Neural cell (in vitro differentiated cells): ENCODE measurements at regions not wholly inside any gene's neighbourhood (a gene's known extent, or its start where the extent isn't known, plus 50 kb on each side); places are given as distances from the start of the nearest gene placed in this dataset.

Experiments
- H2AFZ ChIP-seq: fragments of 200-600, 300-800 bp; sonication (generic), shearing (Covaris generic); 2 replicates; pipeline ENCODE4 v1.6.0; 2014; ENCODE audit warnings: low read depth, mild to moderate bottlenecking, antibody characterized with exemption, low read length, moderate library complexity
- H3F3A ChIP-seq: fragments of 200-600 bp; shearing (Covaris generic); 2 replicates; pipeline ENCODE4 v1.6.1; 2016; ENCODE audit warnings: mild to moderate bottlenecking, moderate library complexity, mixed read lengths, antibody characterized with exemption, low read length; ENCODE audit not compliant: insufficient read depth, poor library complexity, severe bottlenecking
- H3K27ac ChIP-seq: fragments of 200-600, 300-800 bp; sonication (generic), shearing (Covaris generic); 2 replicates; pipeline ENCODE4 v1.5.1; 2014; ENCODE audit warnings: mild to moderate bottlenecking, low read length, moderate library complexity
- H3K27me3 ChIP-seq: fragments of 300-800, 200-600 bp; sonication (generic), shearing (Covaris generic); 2 replicates; pipeline ENCODE4 v1.6.0; 2014; ENCODE audit warnings: mild to moderate bottlenecking, low read depth, low read length, moderate library complexity; ENCODE audit not compliant: insufficient read depth
- H3K36me3 ChIP-seq: fragments of 300-800, 200-600 bp; sonication (generic), shearing (Covaris generic); 2 replicates; pipeline ENCODE4 v1.5.1; 2014; ENCODE audit warnings: mild to moderate bottlenecking, antibody characterized with exemption, low read length, moderate library complexity; ENCODE audit not compliant: insufficient read depth
- H3K4me2 ChIP-seq: fragments of 300-800, 200-600 bp; sonication (generic), shearing (Covaris generic); 2 replicates; pipeline ENCODE4 v1.6.0; 2014; ENCODE audit warnings: mild to moderate bottlenecking, low read length
- H3K4me3 ChIP-seq: fragments of 300-800, 200-600 bp; sonication (generic), shearing (Covaris generic); 2 replicates; pipeline ENCODE4 v1.5.1; 2014; ENCODE audit warnings: mild to moderate bottlenecking, low read length, moderate library complexity
- H3K79me2 ChIP-seq: fragments of 200-600 bp; shearing (Covaris generic); replicated peaks from 2 replicates; pipeline ENCODE4 v1.6.0; 2014; ENCODE audit warnings: mild to moderate bottlenecking, low read length, moderate library complexity; ENCODE audit not compliant: insufficient read depth
- H3K9ac ChIP-seq: fragments of 300-800, 200-600 bp; sonication (generic), shearing (Covaris generic); 2 replicates; pipeline ENCODE4 v1.6.1; 2016; ENCODE audit warnings: mild to moderate bottlenecking, low read length, mixed read lengths
- H3K9me2 ChIP-seq: fragments of 200-600 bp; shearing (Covaris generic); 2 replicates; pipeline ENCODE4 v1.6.1; 2016; ENCODE audit warnings: mild to moderate bottlenecking, low read length, mixed read lengths; ENCODE audit not compliant: insufficient read depth
- H3K9me3 ChIP-seq: fragments of 200-600, 300-800 bp; sonication (generic), shearing (Covaris generic); 2 replicates; pipeline ENCODE4 v1.6.1; 2016; ENCODE audit warnings: mild to moderate bottlenecking, mixed run types, low read length, moderate library complexity, mixed read lengths
- H4K20me1 ChIP-seq: fragments of 200-600 bp; shearing (Covaris generic); 2 replicates; pipeline ENCODE4 v1.6.1; 2016; ENCODE audit warnings: mild to moderate bottlenecking, mixed run types; ENCODE audit not compliant: insufficient read depth
- EP300 ChIP-seq: fragments of 450-650 bp; conservative IDR thresholded peaks from 2 replicates; pipeline ENCODE4 v1.6.1; 2014; ENCODE audit warnings: antibody characterized with exemption, mild to moderate bottlenecking, moderate library complexity; ENCODE audit not compliant: poor library complexity, severe bottlenecking
- EZH2 ChIP-seq: fragments of 200-600, 300-800 bp; shearing (Covaris generic), sonication (generic); IDR thresholded peaks from 2 replicates; pipeline ENCODE4 v1.6.1; 2014; ENCODE audit warnings: antibody characterized with exemption, low read length, borderline replicate concordance, mild to moderate bottlenecking; ENCODE audit not compliant: insufficient read depth, poor library complexity, severe bottlenecking
- MXI1 ChIP-seq: fragments of 450-650 bp; conservative IDR thresholded peaks from 2 replicates; pipeline ENCODE4 v1.6.1; 2014; ENCODE audit warnings: antibody characterized with exemption, mild to moderate bottlenecking; ENCODE audit not compliant: poor library complexity, severe bottlenecking
- POLR2AphosphoS5 ChIP-seq: IDR thresholded peaks from 2 replicates; pipeline ENCODE4 v1.6.1; 2012
- RAD21 ChIP-seq: fragments of 450-650 bp; conservative IDR thresholded peaks from 2 replicates; pipeline ENCODE4 v1.6.1; 2014; ENCODE audit warnings: antibody characterized with exemption, mild to moderate bottlenecking, moderate library complexity
- SMC3 ChIP-seq: fragments of 450-650 bp; conservative IDR thresholded peaks from 2 replicates; pipeline ENCODE4 v1.6.1; 2014; ENCODE audit warnings: antibody characterized with exemption, mild to moderate bottlenecking, moderate library complexity; ENCODE audit not compliant: poor library complexity
- TAF1 ChIP-seq: IDR thresholded peaks from 2 replicates; pipeline ENCODE4 v1.6.1; 2012; ENCODE audit warnings: low read depth
- TF ChIP-seq, protein P1 (sequence below): IDR thresholded peaks from 2 replicates; pipeline ENCODE4 v1.6.1; 2012; ENCODE audit warnings: borderline replicate concordance
- TF ChIP-seq, protein P2 (sequence below): fragments of 450-650 bp; IDR thresholded peaks from 2 replicates; pipeline ENCODE4 v1.5.1; 2014; ENCODE audit warnings: antibody characterized with exemption, mild to moderate bottlenecking, moderate library complexity; ENCODE audit not compliant: poor library complexity, severe bottlenecking

DNA sequence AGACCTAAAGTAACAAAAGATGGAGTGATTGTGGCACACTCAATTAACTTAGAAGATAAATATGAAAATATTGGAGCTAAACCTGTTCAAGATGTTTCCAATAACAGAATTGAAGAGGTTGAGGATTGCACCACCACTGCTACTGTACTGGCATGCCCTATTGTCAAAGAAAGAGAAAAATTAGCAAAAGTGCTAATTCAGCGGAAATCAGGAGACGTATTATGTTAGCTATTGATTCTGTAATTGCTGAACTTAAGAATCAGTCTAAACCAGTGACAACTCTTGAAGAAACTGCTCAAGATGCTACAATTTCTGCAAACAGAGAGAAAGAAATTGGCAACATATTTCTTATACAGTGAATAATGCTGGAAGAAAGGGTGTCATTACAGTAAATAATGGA is 754.4 kb downstream of the CDH18 start:
- Histone ChIP-seq H3F3A (no peaks in the 10 kb centered on the region), H3K9me2 (no peaks in the 10 kb centered on the region), H4K20me1 (no peaks in the 10 kb centered on the region), H3K4me3 (no peak overlapping the region), H3K4me2 (no peak overlapping the region), H3K9ac (no peak overlapping the region), H3K27me3 (no peaks in the 10 kb centered on the region), H3K36me3 (no peaks in the 10 kb centered on the region), H3K27ac (no peak overlapping the region), H2AFZ (no peak overlapping the region), H3K79me2 (no peaks in the 10 kb centered on the region), H3K9me3 (no peaks in the 10 kb centered on the region)
- no peak for TF ChIP-seq TAF1

DNA sequence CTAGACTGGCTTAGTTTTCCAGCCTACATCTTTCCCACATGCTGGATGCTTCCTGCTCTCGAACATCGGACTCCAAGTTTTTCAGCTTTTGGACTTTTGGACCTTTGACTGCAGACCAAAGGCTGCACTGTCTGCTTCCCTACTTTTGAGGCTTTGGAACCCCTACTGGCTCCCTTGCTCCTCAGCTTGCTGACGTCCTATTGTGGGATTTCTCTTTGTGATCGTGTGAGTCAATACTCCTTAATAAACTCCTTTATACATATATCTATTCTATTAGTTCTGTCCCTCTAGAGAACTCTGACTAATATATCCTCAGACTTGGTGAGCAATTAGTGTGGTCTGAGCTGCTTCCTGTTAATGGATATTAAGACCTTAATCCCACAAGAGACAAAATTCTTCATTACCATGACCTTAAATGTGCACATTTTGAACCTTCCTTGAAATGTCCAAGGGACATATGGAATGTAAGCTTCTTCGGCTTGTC is 752.9 kb downstream of the CDH18 start:
- Histone ChIP-seq H3K4me2 (no peak overlapping the region), H4K20me1 (no peaks in the 10 kb centered on the region), H3K9ac (no peak overlapping the region), H2AFZ (no peak overlapping the region), H3F3A (no peaks in the 10 kb centered on the region), H3K4me3 (no peak overlapping the region), H3K9me3 (no peaks in the 10 kb centered on the region), H3K27ac (no peak overlapping the region), H3K79me2 (no peaks in the 10 kb centered on the region), H3K9me2 (no peaks in the 10 kb centered on the region), H3K27me3 (no peaks in the 10 kb centered on the region), H3K36me3 (no peaks in the 10 kb centered on the region)
- TF ChIP-seq RAD21 (no peak), SMC3 (no peak), EP300 (no peak), POLR2AphosphoS5 (no peak), MXI1 (no peak), TAF1 (no peak), EZH2 (no peak)
- TF ChIP-seq, protein P1, sequence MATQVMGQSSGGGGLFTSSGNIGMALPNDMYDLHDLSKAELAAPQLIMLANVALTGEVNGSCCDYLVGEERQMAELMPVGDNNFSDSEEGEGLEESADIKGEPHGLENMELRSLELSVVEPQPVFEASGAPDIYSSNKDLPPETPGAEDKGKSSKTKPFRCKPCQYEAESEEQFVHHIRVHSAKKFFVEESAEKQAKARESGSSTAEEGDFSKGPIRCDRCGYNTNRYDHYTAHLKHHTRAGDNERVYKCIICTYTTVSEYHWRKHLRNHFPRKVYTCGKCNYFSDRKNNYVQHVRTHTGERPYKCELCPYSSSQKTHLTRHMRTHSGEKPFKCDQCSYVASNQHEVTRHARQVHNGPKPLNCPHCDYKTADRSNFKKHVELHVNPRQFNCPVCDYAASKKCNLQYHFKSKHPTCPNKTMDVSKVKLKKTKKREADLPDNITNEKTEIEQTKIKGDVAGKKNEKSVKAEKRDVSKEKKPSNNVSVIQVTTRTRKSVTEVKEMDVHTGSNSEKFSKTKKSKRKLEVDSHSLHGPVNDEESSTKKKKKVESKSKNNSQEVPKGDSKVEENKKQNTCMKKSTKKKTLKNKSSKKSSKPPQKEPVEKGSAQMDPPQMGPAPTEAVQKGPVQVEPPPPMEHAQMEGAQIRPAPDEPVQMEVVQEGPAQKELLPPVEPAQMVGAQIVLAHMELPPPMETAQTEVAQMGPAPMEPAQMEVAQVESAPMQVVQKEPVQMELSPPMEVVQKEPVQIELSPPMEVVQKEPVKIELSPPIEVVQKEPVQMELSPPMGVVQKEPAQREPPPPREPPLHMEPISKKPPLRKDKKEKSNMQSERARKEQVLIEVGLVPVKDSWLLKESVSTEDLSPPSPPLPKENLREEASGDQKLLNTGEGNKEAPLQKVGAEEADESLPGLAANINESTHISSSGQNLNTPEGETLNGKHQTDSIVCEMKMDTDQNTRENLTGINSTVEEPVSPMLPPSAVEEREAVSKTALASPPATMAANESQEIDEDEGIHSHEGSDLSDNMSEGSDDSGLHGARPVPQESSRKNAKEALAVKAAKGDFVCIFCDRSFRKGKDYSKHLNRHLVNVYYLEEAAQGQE, result no peak
- TF ChIP-seq, protein P2, sequence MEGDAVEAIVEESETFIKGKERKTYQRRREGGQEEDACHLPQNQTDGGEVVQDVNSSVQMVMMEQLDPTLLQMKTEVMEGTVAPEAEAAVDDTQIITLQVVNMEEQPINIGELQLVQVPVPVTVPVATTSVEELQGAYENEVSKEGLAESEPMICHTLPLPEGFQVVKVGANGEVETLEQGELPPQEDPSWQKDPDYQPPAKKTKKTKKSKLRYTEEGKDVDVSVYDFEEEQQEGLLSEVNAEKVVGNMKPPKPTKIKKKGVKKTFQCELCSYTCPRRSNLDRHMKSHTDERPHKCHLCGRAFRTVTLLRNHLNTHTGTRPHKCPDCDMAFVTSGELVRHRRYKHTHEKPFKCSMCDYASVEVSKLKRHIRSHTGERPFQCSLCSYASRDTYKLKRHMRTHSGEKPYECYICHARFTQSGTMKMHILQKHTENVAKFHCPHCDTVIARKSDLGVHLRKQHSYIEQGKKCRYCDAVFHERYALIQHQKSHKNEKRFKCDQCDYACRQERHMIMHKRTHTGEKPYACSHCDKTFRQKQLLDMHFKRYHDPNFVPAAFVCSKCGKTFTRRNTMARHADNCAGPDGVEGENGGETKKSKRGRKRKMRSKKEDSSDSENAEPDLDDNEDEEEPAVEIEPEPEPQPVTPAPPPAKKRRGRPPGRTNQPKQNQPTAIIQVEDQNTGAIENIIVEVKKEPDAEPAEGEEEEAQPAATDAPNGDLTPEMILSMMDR, result no peak

DNA sequence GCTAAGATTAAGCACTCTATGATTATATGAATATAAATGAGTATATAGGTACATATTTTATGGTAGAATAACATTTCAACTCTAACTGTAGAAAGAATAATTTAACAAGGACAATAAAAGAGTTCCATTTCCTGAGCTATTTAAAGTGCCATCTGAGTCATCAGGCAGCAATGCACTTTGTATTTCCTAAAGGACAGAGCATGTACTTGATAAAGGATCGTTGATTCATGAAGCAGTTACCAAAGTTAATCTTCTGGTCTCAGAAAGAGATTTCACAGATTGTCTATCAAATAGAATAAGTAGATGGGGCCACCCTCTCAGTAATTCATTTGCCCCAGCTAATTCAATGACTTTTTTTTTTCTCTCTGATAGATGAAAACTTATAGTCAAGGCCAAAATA is 747.8 kb downstream of the CDH18 start:
- no peak overlapping the region for H3K4me3 ChIP-seq
- no peak overlapping the region for H2AFZ ChIP-seq
- no peaks in the 10 kb centered on the region for H3K27me3 ChIP-seq
- no peak overlapping the region for H3K27ac ChIP-seq
- H3K9me2 ChIP-seq, result no peaks in the 10 kb centered on the region
- no peak overlapping the region for H3K9ac ChIP-seq
- no peaks in the 10 kb centered on the region for H3K79me2 ChIP-seq
- H4K20me1 ChIP-seq, result no peaks in the 10 kb centered on the region
- no peak overlapping the region for H3K4me2 ChIP-seq
- no peaks in the 10 kb centered on the region for H3K9me3 ChIP-seq
- no peak for TF ChIP-seq SMC3
- no peak for TF ChIP-seq MXI1
- TF ChIP-seq, protein P1, result no peak
- no peak for TF ChIP-seq EP300
- TF ChIP-seq RAD21, result no peak
- TF ChIP-seq TAF1, result no peak
- TF ChIP-seq EZH2, result no peak
- TF ChIP-seq POLR2AphosphoS5, result no peak
- TF ChIP-seq, protein P2, result no peak
- H3F3A ChIP-seq, result no peaks in the 10 kb centered on the region
- no peaks in the 10 kb centered on the region for H3K36me3 ChIP-seq
